HEK293 (cell line): ENCODE measurements at regions not wholly inside any gene's neighbourhood (a gene's known extent, or its start where the extent isn't known, plus 50 kb on each side); places are given as distances from the start of the nearest gene placed in this dataset.

Source experiments
- CTCF ChIA-PET: fragments of 350-600 bp; formaldehyde crosslinking; extraction: SDS; loops from one replicate; lab custom pipeline; 2021; ENCODE audit warnings: antibody characterized with exemption; lab: Yijun Ruan, JAX
- POLR2A ChIA-PET: fragments of 300-600 bp; formaldehyde crosslinking; extraction: SDS; loops from one replicate; lab custom pipeline; 2020; ENCODE audit warnings: antibody characterized with exemption, inconsistent platforms; lab: Yijun Ruan, JAX
- H3K27ac ChIP-seq: fragments of 200-500 bp; sonication (Bioruptor generic); 2 replicates; pipeline ENCODE4 v1.5.1; 2014; ENCODE audit warnings: low read depth, low read length, control low read depth, inconsistent platforms; ENCODE audit errors: extremely low read depth
- H3K36me3 ChIP-seq, 2 experiments: fragments of 200-500 bp in 1 of 2; sonication (Bioruptor generic) in 1 of 2; 1 replicate in 1 of 2; 2 replicates in 1 of 2; pipeline ENCODE4 v1.5.1; 2014 to 2017; ENCODE audit warnings: inconsistent platforms in 2 of 2, low read length in 2 of 2; ENCODE audit not compliant: control insufficient read depth in 2 of 2, insufficient read depth in 1 of 2
- H3K4me1 ChIP-seq: fragments of 200-500 bp; sonication (Bioruptor generic); 2 replicates; pipeline ENCODE4 v1.5.1; 2014; ENCODE audit warnings: mild to moderate bottlenecking, low read length, inconsistent platforms; ENCODE audit not compliant: control insufficient read depth, insufficient read depth
- H3K4me3 ChIP-seq: 2 replicates; pipeline ENCODE4 v1.5.1; 2011; ENCODE audit warnings: low read depth, mild to moderate bottlenecking, control low read depth, low read length, moderate library complexity
- H3K9me3 ChIP-seq: fragments of 200-500 bp; sonication (Bioruptor generic); 2 replicates; pipeline ENCODE4 v1.5.1; 2014; ENCODE audit warnings: low read depth, low read length, inconsistent platforms; ENCODE audit not compliant: control insufficient read depth, insufficient read depth
- HOXA7 ChIP-seq: sonication (generic); formaldehyde crosslinking; IDR thresholded peaks from 2 replicates; pipeline ENCODE4 v1.8.1; 2022; ENCODE audit warnings: missing genetic modification reagents, borderline replicate concordance
- KLF10 ChIP-seq: fragments of 450-650 bp; IDR thresholded peaks from 2 replicates; pipeline ENCODE4 v1.5.1; 2018; ENCODE audit warnings: missing biosample characterization, mild to moderate bottlenecking, missing genetic modification characterization
- KLF16 ChIP-seq: fragments of 450-650 bp; formaldehyde crosslinking; IDR thresholded peaks from 2 replicates; pipeline ENCODE4 v1.5.1; 2017; ENCODE audit warnings: missing biosample characterization, missing genetic modification characterization
- KLF7 ChIP-seq: fragments of 450-650 bp; formaldehyde crosslinking; IDR thresholded peaks from 2 replicates; pipeline ENCODE4 v1.5.1; 2016; ENCODE audit warnings: missing biosample characterization, missing genetic modification characterization, borderline replicate concordance
- PRDM1 ChIP-seq: fragments of 450-650 bp; formaldehyde crosslinking; IDR thresholded peaks from 2 replicates; pipeline ENCODE4; 2016; ENCODE audit warnings: missing biosample characterization, missing genetic modification characterization
- RBAK ChIP-seq: fragments of 450-650 bp; formaldehyde crosslinking; IDR thresholded peaks from 2 replicates; pipeline ENCODE4 v1.5.1; 2016; ENCODE audit warnings: missing biosample characterization, missing genetic modification characterization
- SCRT2 ChIP-seq: fragments of 450-650 bp; formaldehyde crosslinking; IDR thresholded peaks from 2 replicates; pipeline ENCODE4 v1.5.1; 2016; ENCODE audit warnings: missing biosample characterization, missing genetic modification characterization
- SP3 ChIP-seq: fragments of 450-650 bp; formaldehyde crosslinking; IDR thresholded peaks from 2 replicates; pipeline ENCODE4 v1.5.1; 2016; ENCODE audit warnings: missing biosample characterization, missing genetic modification characterization
- TSHZ1 ChIP-seq: fragments of 450-650 bp; formaldehyde crosslinking; IDR thresholded peaks from 2 replicates; pipeline ENCODE4 v1.5.1; 2016; ENCODE audit warnings: missing biosample characterization, missing genetic modification characterization, borderline replicate concordance
- ZBTB8A ChIP-seq: fragments of 450-650 bp; formaldehyde crosslinking; IDR thresholded peaks from 2 replicates; pipeline ENCODE4 v1.5.1; 2016; ENCODE audit warnings: missing biosample characterization, missing genetic modification characterization
- ZFP3 ChIP-seq: fragments of 450-650 bp; formaldehyde crosslinking; IDR thresholded peaks from 2 replicates; pipeline ENCODE4 v1.5.1; 2016; ENCODE audit warnings: low read depth, missing biosample characterization, missing genetic modification characterization
- ZNF335 ChIP-seq: fragments of 450-650 bp; formaldehyde crosslinking; conservative IDR thresholded peaks from 2 replicates; pipeline ENCODE4 v1.5.1; 2016; ENCODE audit warnings: missing biosample characterization, missing genetic modification characterization
- ZNF37A ChIP-seq: fragments of 450-650 bp; IDR thresholded peaks from 2 replicates; pipeline ENCODE4 v1.5.1; 2018; ENCODE audit warnings: missing biosample characterization, missing genetic modification characterization
- ZNF555 ChIP-seq: fragments of 450-650 bp; formaldehyde crosslinking; conservative IDR thresholded peaks from 2 replicates; pipeline ENCODE4 v1.5.1; 2017; ENCODE audit warnings: missing biosample characterization, mild to moderate bottlenecking, missing genetic modification characterization, inconsistent platforms
- ZNF561 ChIP-seq: fragments of 450-650 bp; IDR thresholded peaks from 2 replicates; pipeline ENCODE4 v1.5.1; 2018; ENCODE audit warnings: missing biosample characterization, missing genetic modification characterization, borderline replicate concordance
- ZNF623 ChIP-seq: fragments of 450-650 bp; formaldehyde crosslinking; IDR thresholded peaks from 2 replicates; pipeline ENCODE4 v1.5.1; 2016; ENCODE audit warnings: missing biosample characterization, missing genetic modification characterization
- ZNF645 ChIP-seq: fragments of 450-650 bp; formaldehyde crosslinking; IDR thresholded peaks from 2 replicates; pipeline ENCODE4; 2016; ENCODE audit warnings: missing biosample characterization, missing genetic modification characterization
- ZNF654 ChIP-seq: fragments of 450-650 bp; formaldehyde crosslinking; IDR thresholded peaks from 2 replicates; pipeline ENCODE4 v1.5.1; 2016; ENCODE audit warnings: low read depth, missing biosample characterization, missing genetic modification characterization
- ZNF747 ChIP-seq: fragments of 450-650 bp; formaldehyde crosslinking; IDR thresholded peaks from 2 replicates; pipeline ENCODE4 v1.5.1; 2016; ENCODE audit warnings: missing biosample characterization, missing genetic modification characterization
- ZNF777 ChIP-seq: fragments of 450-650 bp; formaldehyde crosslinking; IDR thresholded peaks from 2 replicates; pipeline ENCODE4 v1.5.1; 2017; ENCODE audit warnings: missing biosample characterization, missing genetic modification characterization, borderline replicate concordance
- ZNF792 ChIP-seq: fragments of 450-650 bp; formaldehyde crosslinking; IDR thresholded peaks from 2 replicates; pipeline ENCODE4 v1.5.1; 2016; ENCODE audit warnings: missing biosample characterization, missing genetic modification characterization
- ZNF837 ChIP-seq: fragments of 450-650 bp; formaldehyde crosslinking; IDR thresholded peaks from 2 replicates; pipeline ENCODE4 v1.5.1; 2016; ENCODE audit warnings: missing biosample characterization, missing genetic modification characterization

GRCh38 chr1:104624538-104624937, 874.8 kb downstream of the AMY1C start:
- POLR2A ChIA-PET: no interaction called here
- Histone ChIP-seq H3K27ac (no peak overlapping the region), H3K36me3 (no peaks in the 10 kb centered on the region), H3K4me3 (no peak overlapping the region), H3K4me1 (no peaks in the 10 kb centered on the region), H3K9me3 (no peaks in the 10 kb centered on the region)
- TF ChIP-seq ZNF555: no peak
- TF ChIP-seq SCRT2 (tag by site-specific recombination): no peak
- no peak for TF ChIP-seq RBAK
- no peak for TF ChIP-seq PRDM1 (tag by site-specific recombination)
- TF ChIP-seq HOXA7 (CRISPR knock-in tag): no peak
- TF ChIP-seq ZNF837: no peak
- TF ChIP-seq ZNF623 (tag by site-specific recombination): no peak
- TF ChIP-seq ZBTB8A (tag by site-specific recombination): no peak
- no peak for TF ChIP-seq ZNF777 (tag by site-specific recombination)
- no peak for TF ChIP-seq ZNF335 (tag by site-specific recombination)
- no peak for TF ChIP-seq ZNF37A (tag by site-specific recombination)
- TF ChIP-seq KLF16 (tag by site-specific recombination): no peak
- no peak for TF ChIP-seq ZNF747
- no peak for TF ChIP-seq KLF10 (tag by site-specific recombination)
- CTCF ChIA-PET: no interaction called here

- no peaks in the 10 kb centered on the region for H3K36me3 ChIP-seq
- TF ChIP-seq ZNF645 (no peak), TSHZ1 (tag by site-specific recombination) (no peak), ZNF792 (tag by site-specific recombination) (no peak), KLF7 (tag by site-specific recombination) (no peak), ZNF654 (no peak), ZNF747 (no peak), ZNF561 (tag by site-specific recombination) (no peak), SP3 (tag by site-specific recombination) (no peak), ZFP3 (tag by site-specific recombination) (no peak)
- ChIA-PET CTCF (no interaction called here), POLR2A (no interaction called here)
- H3K27ac ChIP-seq: no peak overlapping the region
- H3K4me3 ChIP-seq: no peak overlapping the region
- no peaks in the 10 kb centered on the region for H3K4me1 ChIP-seq
- no peaks in the 10 kb centered on the region for H3K9me3 ChIP-seq
Measured at GRCh38 chr1:104629589-104629988, 879.9 kb downstream of the AMY1C start.
